Renal pelvis (tissue), 1 donor: ENCODE measurements at regions not wholly inside any gene's neighbourhood (a gene's known extent, or its start where the extent isn't known, plus 50 kb on each side); places are given as distances from the start of the nearest gene placed in this dataset.
"Not testable (repeated sequence)": the region's sequence is repeated elsewhere in the genome, so short reads cannot be mapped to it uniquely, and the experiment has no call there.

Experiments used
- DNase-seq: peaks from one replicate; pipeline ENCODE4 v3.0.0-alpha.2; 2013

DNA sequence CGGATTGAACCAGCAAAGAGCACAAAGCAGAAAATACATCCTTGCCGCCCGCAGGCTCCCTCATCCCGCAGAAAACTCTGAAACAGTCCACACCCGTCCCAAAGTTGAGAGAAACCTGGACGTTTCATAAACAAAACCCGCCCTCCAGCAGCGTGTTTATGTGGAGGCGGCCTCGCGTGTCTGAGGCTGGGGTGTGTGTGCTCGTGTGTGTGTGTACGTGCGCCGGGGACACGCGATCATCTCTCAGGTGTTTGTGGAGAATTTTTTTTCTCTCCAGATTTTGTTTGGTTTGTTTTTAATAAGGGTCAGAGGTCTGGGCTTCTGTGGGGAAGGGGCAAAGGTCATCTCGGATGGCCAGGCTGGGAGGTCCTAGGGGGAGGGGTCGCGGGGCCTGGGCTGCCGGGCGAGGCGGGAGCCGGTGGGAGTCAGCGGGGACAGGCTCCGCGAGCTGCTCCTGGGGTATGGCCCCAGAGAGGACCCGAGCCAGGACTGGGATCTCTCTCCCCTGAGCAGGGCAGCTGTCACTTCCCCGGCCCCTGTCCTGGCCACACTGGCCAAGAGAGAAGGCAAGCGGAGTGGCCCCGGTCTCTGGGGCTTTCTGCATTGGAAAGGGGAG is 206.4 kb downstream of the C9orf50 start:
- no peak for DNase-seq

DNA sequence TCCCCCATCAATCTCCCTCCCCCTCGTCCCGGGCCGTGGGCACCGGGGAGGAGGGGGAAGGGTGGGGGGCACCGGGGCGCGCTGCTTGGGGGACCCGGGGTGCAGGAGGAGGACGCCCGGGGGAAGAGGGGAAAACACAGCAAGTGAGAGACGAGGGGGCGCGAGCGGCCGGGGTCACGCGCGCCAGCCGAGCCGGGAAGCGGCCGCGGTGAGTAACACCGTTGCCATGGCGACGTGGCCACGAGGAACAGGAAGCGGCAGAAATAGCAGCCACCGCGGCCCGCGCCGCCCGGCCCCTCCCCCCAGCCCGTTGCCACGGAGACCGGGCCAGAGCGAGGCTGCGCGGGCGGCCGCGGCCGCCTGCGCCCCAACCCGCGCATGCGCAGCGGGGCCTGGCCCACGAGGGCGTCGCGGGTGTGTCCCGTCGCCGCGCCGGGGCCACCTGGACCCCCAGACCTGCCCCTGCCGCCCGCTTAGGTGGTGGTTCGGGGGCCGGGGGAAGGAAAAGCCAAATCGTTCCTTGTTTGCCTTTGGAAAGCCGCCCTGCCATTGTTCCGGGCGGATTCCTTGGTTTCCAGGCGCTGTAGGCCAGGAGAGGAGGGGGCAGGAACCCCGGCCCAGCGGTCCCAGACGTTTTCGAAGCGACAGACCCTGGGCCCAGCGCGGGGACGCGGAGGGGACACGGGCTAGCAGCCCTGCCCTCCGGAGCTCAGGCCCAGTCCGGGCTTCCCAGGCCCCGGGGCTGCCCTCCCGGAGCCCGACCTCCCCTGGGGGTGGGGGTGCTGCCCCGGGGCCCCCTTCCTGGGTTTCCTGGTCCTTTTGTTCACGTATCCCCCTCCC is 207.1 kb downstream of the C9orf50 start:
- peak; percentile 97 for DNase-seq

- peak; percentile 79 for DNase-seq
Measured at GRCh38 chr9:129412814-129413536, 207.9 kb downstream of the C9orf50 start.

- DNase-seq, result not testable (repeated sequence)
Measured at GRCh38 chr9:129412176-129412813, 208.6 kb downstream of the C9orf50 start.

- no peak for DNase-seq
Measured at GRCh38 chr9:129411501-129412175, 209.3 kb downstream of the C9orf50 start.

DNA sequence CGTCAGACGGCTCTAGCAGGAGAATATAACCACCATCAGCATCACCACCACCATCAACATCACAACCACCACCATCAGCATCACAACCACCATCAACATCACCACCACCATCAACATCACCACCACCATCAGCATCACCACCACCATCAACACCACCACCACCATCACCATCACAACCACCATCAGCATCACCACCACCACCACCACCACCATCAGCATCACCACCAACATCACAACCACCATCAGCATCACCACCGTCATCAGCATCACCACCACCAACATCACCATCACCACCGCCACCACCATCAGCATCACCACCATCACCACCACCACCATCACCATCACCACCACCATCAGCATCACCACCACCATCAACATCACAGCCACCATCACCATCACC is 210.7 kb downstream of the C9orf50 start:
- DNase-seq, result no peak

DNA sequence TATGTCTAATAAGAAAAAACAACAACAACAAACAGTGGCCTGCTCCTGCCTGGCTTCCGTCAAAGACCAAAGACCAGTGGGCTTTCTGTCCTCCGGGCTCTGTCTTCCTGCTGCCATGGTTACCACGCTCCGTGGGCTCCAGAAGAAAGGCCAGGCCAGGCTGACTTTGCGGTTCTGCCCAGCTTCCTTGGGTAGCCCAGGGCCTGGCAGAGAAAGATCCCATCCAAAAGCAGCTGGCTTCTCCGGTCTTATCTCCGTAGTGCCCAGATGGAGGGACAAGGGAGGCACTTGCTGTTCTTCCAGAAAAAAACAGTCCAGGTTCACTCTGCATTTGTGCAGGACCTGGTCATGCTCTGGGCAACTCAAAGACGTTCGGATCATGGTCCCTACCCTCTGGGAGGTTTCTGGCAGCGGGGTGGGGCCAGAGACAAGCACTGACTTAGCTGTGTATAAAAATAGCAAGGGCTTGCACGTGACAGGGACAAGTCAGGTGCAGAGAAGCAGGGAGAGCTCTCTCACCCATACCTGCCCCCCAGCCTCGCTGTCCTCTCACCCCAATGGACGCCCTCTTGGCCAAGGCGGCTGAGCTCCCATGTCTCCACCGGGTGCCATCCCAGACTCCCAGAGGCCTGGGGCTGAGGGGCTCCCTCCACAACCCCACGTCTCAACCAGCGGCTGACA is 212.2 kb downstream of the C9orf50 start:
- no peak for DNase-seq

DNA sequence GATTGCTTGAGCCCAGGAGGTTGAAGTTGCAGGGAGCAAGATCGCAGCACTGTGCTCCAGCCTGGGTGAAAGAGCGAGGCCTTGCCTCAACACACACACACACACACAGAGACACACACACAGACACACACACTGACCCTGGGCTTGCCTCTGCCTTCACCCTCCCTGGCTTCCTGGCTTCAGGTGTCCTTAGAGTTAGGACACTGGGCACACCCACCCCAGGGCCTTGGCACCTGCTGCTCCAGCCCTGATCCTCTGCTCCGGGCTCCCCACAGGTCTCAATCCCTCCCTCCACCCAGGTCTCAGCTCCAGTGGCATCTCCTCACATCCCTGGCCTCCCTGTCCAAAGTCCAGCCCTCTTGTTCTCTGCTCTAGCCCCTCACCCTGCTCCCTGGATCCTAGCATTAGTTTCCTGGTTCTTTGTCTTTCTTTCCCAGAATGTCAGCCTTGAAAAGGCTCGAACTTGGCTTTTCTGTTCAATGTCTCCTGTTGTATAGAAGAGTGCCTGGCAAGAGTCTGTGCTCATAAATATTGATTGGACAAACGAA is 212.9 kb downstream of the C9orf50 start:
- DNase-seq, result no peak

DNA sequence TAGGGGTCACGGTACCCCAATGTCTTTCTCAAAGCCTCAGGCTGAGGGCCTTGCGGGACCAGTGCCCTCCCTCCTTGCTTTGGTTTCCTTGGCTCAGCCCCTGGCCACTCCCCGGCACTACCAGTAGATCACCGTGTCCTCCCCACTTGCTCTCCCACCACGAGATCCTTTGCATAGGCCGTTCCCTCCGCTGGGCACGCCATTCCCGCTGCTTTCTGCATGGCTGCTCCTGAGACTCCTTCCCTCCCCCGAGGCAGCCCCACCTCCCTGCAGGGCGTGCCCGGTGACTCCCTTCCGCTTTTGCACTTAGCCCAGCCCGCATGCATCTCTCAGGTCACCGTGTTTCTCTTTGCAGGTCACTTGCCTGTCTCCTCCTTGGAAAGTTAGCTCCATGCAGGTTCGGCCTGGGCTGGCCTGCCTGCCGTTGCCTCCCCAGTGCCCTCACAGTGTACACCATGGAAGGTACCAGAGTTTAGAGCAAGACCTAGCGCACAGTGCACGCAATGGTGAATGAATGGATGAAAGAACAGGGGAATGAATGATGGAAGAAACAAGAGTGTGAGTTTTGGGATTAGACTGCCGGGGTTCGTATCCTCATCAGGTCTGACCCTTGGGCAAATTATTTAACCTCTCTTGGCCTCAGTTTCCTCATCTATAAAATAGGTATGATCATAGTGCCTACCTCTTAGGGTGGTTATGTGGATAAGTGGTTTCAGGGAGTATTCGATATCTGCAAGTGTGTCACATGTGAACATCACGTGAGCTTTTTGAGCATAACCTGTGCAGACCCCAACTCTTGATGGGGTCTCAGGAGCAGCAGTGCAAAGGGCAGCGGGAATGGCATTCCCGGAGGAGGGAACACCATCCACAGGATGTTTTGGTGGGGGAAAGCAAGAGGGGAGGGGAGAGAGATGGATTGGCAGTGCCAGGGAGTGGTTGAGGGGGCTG is 214.3 kb downstream of the C9orf50 start:
- no peak for DNase-seq

DNA sequence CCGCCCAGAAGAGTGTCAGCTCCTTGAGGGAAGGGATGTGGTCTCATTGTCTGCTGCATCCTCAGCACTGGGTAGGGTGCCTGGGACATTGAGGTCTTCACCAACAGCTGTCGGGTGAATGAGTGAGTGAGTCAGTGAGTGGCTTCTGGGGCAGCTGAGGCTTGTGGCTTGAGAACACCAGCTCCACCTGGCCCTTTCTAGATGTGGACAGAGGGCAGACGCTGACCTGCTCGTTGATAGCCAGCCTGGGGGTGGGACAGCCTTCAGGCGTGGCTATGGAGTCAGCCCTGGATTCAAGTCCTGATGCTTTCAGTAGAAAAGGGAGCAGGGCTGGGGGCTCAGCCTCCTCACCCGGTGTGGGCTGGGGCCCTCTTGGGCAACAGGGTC is 215.1 kb downstream of the C9orf50 start:
- DNase-seq, result no peak

GRCh38 chr9:129405089-129405826 is 215.6 kb downstream of the C9orf50 start:
- DNase-seq, result no peak

- DNase-seq, result no peak
Measured at GRCh38 chr9:129404621-129405020, 216.3 kb downstream of the C9orf50 start.

GRCh38 chr9:129403779-129404620 is 216.9 kb downstream of the C9orf50 start:
- DNase-seq, result no peak

- DNase-seq, result no peak
Measured at GRCh38 chr9:129402931-129403778, 217.7 kb downstream of the C9orf50 start.

DNA sequence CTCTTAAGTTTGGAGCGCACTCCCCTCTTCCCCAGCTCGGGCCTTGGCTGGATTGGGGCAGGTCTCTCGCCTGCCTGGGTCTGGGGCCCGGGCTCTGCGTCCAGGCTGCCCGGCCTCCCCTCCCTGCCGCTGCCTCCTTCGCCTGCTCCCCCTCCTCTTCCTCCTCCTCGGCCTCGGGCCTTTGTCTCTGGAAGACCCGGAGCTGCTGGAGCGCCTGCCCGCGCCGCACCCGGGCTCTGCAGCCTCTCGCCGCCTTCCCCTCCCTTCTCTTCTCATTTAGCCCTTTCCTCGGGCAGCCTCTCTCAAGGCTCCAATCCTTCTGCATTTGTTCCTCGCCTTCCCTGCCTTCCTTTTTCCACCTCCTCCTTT is 218.5 kb downstream of the C9orf50 start:
- no peak for DNase-seq

- DNase-seq, result no peak
Measured at GRCh38 chr9:129401623-129402370, 219.1 kb downstream of the C9orf50 start.
